ENCODE measurements at regions not wholly inside any gene's neighbourhood (a gene's known extent, or its start where the extent isn't known, plus 50 kb on each side); places are given as distances from the start of the nearest gene placed in this dataset.

DNA sequence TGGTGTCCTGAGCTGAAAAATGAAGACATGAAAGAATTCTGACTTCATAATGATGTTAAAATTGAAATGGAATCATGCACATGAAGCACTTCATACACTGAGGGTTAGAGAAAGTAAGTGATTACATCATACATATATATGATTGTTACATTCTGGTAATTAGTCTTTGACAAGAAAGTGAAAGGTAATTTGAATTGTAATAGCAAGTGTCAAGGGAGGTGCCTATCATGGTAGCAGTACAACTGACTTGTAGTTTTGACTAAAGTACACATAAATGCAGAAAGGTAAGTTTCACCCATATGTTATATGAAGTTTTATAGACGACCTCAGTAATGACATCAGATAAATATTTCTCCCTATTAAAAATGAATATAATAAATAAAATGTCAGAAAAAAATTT, 1325.0 kb upstream of the GOT2 start:
- TF ChIP-seq RFX5 (IDR thresholded peaks at IDR 0.05; ENCODE audit: low read depth, low read length) (no peak), CBX1 (IDR thresholded peaks at IDR 0.05; ENCODE audit: low read depth) (no peak), ATF1 (CRISPR knock-in tag; IDR thresholded peaks at IDR 0.05) (no peak), STAG1 (CRISPR knock-in tag; IDR thresholded peaks at IDR 0.05) (no peak), CBX2 (IDR thresholded peaks at IDR 0.05; ENCODE audit: low read depth, low read length) (no peak), CBX2 (CRISPR knock-in tag; IDR thresholded peaks at IDR 0.05; ENCODE audit: low read depth) (no peak), ADNP (CRISPR knock-in tag; IDR thresholded peaks at IDR 0.05) (no peak), TMF1 (CRISPR knock-in tag; IDR thresholded peaks at IDR 0.05; ENCODE audit: low read depth) (no peak), ARID2 (CRISPR knock-in tag; IDR thresholded peaks at IDR 0.05; ENCODE audit: borderline replicate concordance) (no peak), RAD51 (IDR thresholded peaks at IDR 0.05; ENCODE audit: borderline replicate concordance) (no peak)
- TF ChIP-seq, protein P1, sequence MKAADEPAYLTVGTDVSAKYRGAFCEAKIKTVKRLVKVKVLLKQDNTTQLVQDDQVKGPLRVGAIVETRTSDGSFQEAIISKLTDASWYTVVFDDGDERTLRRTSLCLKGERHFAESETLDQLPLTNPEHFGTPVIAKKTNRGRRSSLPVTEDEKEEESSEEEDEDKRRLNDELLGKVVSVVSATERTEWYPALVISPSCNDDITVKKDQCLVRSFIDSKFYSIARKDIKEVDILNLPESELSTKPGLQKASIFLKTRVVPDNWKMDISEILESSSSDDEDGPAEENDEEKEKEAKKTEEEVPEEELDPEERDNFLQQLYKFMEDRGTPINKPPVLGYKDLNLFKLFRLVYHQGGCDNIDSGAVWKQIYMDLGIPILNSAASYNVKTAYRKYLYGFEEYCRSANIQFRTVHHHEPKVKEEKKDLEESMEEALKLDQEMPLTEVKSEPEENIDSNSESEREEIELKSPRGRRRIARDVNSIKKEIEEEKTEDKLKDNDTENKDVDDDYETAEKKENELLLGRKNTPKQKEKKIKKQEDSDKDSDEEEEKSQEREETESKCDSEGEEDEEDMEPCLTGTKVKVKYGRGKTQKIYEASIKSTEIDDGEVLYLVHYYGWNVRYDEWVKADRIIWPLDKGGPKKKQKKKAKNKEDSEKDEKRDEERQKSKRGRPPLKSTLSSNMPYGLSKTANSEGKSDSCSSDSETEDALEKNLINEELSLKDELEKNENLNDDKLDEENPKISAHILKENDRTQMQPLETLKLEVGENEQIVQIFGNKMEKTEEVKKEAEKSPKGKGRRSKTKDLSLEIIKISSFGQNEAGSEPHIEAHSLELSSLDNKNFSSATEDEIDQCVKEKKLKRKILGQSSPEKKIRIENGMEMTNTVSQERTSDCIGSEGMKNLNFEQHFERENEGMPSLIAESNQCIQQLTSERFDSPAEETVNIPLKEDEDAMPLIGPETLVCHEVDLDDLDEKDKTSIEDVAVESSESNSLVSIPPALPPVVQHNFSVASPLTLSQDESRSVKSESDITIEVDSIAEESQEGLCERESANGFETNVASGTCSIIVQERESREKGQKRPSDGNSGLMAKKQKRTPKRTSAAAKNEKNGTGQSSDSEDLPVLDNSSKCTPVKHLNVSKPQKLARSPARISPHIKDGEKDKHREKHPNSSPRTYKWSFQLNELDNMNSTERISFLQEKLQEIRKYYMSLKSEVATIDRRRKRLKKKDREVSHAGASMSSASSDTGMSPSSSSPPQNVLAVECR (CRISPR knock-in tag; IDR thresholded peaks at IDR 0.05; ENCODE audit: borderline replicate concordance) = no peak

Data from HepG2 (cell line).